ENCODE measurements at regions not wholly inside any gene's neighbourhood (a gene's known extent, or its start where the extent isn't known, plus 50 kb on each side); places are given as distances from the start of the nearest gene placed in this dataset.

DNA sequence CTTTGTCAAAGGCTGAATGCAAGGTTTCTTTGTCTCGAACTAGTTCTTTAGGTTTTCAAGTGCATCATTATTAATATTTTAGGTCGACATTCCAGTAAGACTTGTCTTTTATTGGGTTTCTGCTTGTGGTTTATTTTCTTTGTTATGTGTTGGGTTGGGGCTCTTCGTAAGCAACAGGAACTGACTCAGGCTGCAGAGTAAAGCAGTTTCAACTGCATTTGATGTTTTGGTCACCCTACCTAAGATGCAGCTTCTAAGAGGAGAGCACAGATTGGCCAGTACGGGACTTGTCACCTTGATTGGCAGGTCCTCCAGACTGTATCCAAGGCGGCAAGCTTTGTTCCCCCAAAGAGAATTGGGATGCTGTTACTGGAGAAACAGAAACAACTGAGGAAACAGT lies 149.5 kb upstream of the SULF2 start:
- no peak overlapping the region for H3K4me3 ChIP-seq (ENCODE audit: low read length in 2 of 2)
- intact Hi-C loops (cut with micrococcal nuclease): no loop called here
- peaks cover 0 to 1% (median 0%) of the 10 kb centered on the region in 8 donors for H3K9me3 Mint-ChIP-seq
- no peak for DNase-seq
- ChIA-PET POLR2A (ENCODE audit: partially characterized antibody) (no interaction called here), CTCF (ENCODE audit: partially characterized antibody) (no interaction called here)
- H3K36me3 Mint-ChIP-seq: no peaks in the 10 kb centered on the region
- H3K4me3 Mint-ChIP-seq: no peak overlapping the region
- H3K4me1 Mint-ChIP-seq: no peaks in the 10 kb centered on the region
- no peaks in the 10 kb centered on the region for H3K4me1 ChIP-seq (ENCODE audit: insufficient read depth, low read length)
- H3K27me3 Mint-ChIP-seq: peaks cover 15% of the 10 kb centered on the region in 2 donors
- no peak overlapping the region for H3K27ac ChIP-seq (ENCODE audit: low read depth, low read length)
- no peaks in the 10 kb centered on the region for H3K9me3 ChIP-seq (ENCODE audit: control insufficient read depth in 1 of 2, low read length in 2 of 2)
- H3K36me3 ChIP-seq (ENCODE audit: insufficient read depth, low read length): no peaks in the 10 kb centered on the region
- no peaks in the 10 kb centered on the region for H3K27me3 ChIP-seq (ENCODE audit: insufficient read depth, low read length)
- H3K27ac Mint-ChIP-seq: no peak overlapping the region

DNA sequence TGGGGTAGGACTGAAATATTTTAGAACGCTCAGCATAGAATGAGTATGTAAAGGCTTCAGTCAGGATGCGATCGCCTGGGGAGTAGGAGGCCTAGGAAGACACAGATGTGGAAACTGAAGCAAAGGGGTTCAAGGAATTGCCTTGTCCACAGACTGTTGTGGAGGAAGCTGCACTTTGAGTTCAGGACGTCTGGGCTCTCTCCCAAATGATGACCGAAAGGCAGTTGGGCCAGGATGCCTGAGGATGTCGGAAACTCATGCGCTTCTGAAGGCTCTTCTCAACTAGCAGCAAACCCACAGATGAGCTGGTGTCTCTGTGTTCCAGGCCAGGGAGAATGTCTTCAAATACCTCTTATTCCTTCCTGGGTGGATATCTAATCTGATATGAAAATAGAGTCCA lies 146.2 kb upstream of the SULF2 start:
- intact Hi-C loops (cut with micrococcal nuclease): no loop called here
- ChIA-PET CTCF (ENCODE audit: partially characterized antibody) (no interaction called here), POLR2A (ENCODE audit: partially characterized antibody) (no interaction called here)

DNA sequence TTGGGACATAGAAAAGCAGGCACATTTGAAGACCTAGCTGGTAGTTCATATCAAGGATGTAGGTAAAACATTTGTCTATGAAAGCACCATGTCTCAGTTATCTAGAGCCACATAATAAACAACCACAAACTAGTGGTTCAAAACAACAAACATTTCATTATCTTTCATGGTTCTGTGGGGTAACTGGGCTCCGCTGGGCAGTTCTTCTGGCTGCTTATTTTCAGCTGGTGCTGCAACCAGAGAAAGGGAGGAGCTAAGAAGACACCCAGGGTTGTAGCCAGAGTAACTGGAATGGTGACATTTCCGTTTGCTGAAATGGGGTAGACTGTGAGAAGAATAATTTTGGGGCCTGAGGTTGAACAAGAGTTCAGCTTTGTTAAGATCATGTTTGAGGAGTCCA lies 145.7 kb upstream of the SULF2 start:
- H3K9me3 ChIP-seq (ENCODE audit: control insufficient read depth in 1 of 2, low read length in 2 of 2): no peaks in the 10 kb centered on the region
- no peaks in the 10 kb centered on the region for H3K36me3 Mint-ChIP-seq
- H3K27me3 Mint-ChIP-seq: peaks cover 2 to 4% of the 10 kb centered on the region in 2 donors
- no peaks in the 10 kb centered on the region for H3K9me3 Mint-ChIP-seq
- no peaks in the 10 kb centered on the region for H3K4me1 Mint-ChIP-seq
- H3K4me3 Mint-ChIP-seq: no peak overlapping the region
- no peaks in the 10 kb centered on the region for H3K36me3 ChIP-seq (ENCODE audit: insufficient read depth, low read length)
- DNase-seq: no peak
- CTCF ChIA-PET (ENCODE audit: partially characterized antibody): no interaction called here
- H3K4me1 ChIP-seq (ENCODE audit: insufficient read depth, low read length): no peaks in the 10 kb centered on the region
- H3K27ac ChIP-seq (ENCODE audit: low read depth, low read length): no peak overlapping the region
- intact Hi-C loops (cut with micrococcal nuclease): no loop called here
- POLR2A ChIA-PET (ENCODE audit: partially characterized antibody): no interaction called here
- H3K27me3 ChIP-seq (ENCODE audit: insufficient read depth, low read length): no peaks in the 10 kb centered on the region
- H3K4me3 ChIP-seq (ENCODE audit: low read length in 2 of 2): no peak overlapping the region
- H3K27ac Mint-ChIP-seq: no peak overlapping the region

More for the DNA sequence above, 146.2 kb upstream of the SULF2 start:
- Mint-ChIP-seq H3K9me3 (peaks cover 0 to 1% (median 0%) of the 10 kb centered on the region in 8 donors), H3K4me3 (no peak overlapping the region), H3K27me3 (peaks cover 2 to 6% of the 10 kb centered on the region in 2 donors), H3K27ac (no peak overlapping the region), H3K36me3 (no peaks in the 10 kb centered on the region), H3K4me1 (no peaks in the 10 kb centered on the region)
- Histone ChIP-seq H3K36me3 (ENCODE audit: insufficient read depth, low read length) (no peaks in the 10 kb centered on the region), H3K9me3 (ENCODE audit: control insufficient read depth in 1 of 2, low read length in 2 of 2) (no peaks in the 10 kb centered on the region), H3K27me3 (ENCODE audit: insufficient read depth, low read length) (no peaks in the 10 kb centered on the region), H3K27ac (ENCODE audit: low read depth, low read length) (no peak overlapping the region), H3K4me1 (ENCODE audit: insufficient read depth, low read length) (no peaks in the 10 kb centered on the region), H3K4me3 (ENCODE audit: low read length in 2 of 2) (no peak overlapping the region)
- no peak for DNase-seq

DNA sequence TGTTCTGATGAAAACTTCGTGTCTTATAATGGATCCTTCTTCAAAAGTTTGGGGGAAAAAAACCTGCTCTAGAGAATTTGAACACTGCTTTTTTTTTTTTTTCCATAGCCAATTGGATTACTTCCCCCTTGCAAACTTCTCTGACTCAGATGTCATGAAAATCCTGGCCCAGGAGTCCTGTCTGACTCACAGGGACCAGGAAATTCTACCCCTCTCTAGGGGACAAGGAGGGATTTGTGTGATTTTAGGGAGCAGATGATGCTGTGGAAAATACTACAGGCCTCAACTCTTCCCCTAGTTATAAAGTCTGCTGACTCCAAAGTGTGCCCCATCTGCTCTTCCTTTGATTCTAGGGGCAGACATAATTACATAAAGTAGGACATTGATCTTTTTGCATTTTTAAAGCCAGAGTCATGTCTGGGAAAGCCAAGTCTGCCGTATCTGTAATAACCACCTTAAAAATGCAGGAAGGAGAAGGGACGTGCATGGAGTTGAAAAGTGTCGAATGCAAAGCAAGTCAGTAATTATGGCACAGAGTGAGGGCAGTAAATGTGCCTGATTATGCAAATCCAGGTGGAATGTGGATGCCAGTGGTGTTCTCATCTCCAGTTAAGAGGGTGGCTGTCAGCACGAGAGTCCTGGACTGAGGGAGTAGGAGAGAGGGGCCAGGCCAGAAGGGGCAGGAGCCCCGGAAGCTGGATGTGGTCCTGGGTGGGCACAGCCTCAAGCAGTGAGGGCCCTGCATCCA lies 144.3 kb upstream of the SULF2 start:
- POLR2A ChIA-PET (ENCODE audit: partially characterized antibody): no interaction called here
- no peaks in the 10 kb centered on the region for H3K4me1 ChIP-seq (ENCODE audit: insufficient read depth, low read length)
- no peaks in the 10 kb centered on the region for H3K36me3 ChIP-seq (ENCODE audit: insufficient read depth, low read length)
- no peaks in the 10 kb centered on the region for H3K4me1 Mint-ChIP-seq
- no peaks in the 10 kb centered on the region for H3K9me3 Mint-ChIP-seq
- H3K27ac Mint-ChIP-seq: no peak overlapping the region
- H3K36me3 Mint-ChIP-seq: no peaks in the 10 kb centered on the region
- H3K4me3 Mint-ChIP-seq: no peak overlapping the region
- intact Hi-C loops (cut with micrococcal nuclease): no loop called here
- no peak for DNase-seq
- H3K27me3 Mint-ChIP-seq: peaks cover 0 to 6% of the 10 kb centered on the region in 2 donors
- no peaks in the 10 kb centered on the region for H3K27me3 ChIP-seq (ENCODE audit: insufficient read depth, low read length)
- no peak overlapping the region for H3K27ac ChIP-seq (ENCODE audit: low read depth, low read length)
- CTCF ChIA-PET (ENCODE audit: partially characterized antibody): no interaction called here
- no peaks in the 10 kb centered on the region for H3K9me3 ChIP-seq (ENCODE audit: control insufficient read depth in 1 of 2, low read length in 2 of 2)
- no peak overlapping the region for H3K4me3 ChIP-seq (ENCODE audit: low read length in 2 of 2)

DNA sequence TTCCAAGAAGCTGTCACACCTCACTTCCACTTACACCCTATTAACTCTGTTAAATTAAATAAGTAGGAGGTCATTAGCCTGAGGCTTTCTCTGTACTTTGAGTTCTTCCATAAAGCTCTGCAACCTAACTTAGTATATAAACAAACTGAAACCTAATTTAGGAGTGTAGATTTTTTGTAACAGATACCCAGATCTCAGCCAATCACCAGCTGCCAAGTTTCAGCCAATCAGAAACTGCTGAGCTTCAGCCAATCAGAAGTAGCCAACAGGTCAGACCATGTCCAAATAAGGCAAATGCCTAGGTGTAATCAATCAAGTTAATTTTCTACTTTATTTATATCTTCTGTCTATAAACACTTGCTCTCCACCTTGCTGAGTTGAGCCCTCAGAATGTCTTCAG lies 142.7 kb upstream of the SULF2 start:
- DNase-seq: no peak
- Histone ChIP-seq H3K4me3 (ENCODE audit: low read length in 2 of 2) (no peak overlapping the region), H3K4me1 (ENCODE audit: insufficient read depth, low read length) (no peaks in the 10 kb centered on the region), H3K36me3 (ENCODE audit: insufficient read depth, low read length) (no peaks in the 10 kb centered on the region), H3K27me3 (ENCODE audit: insufficient read depth, low read length) (no peaks in the 10 kb centered on the region), H3K9me3 (ENCODE audit: control insufficient read depth in 1 of 2, low read length in 2 of 2) (no peaks in the 10 kb centered on the region), H3K27ac (ENCODE audit: low read depth, low read length) (no peak overlapping the region)
- Mint-ChIP-seq H3K27ac (no peak overlapping the region), H3K9me3 (no peaks in the 10 kb centered on the region), H3K27me3 (peaks cover 2 to 10% of the 10 kb centered on the region in 2 donors), H3K36me3 (no peaks in the 10 kb centered on the region), H3K4me1 (no peaks in the 10 kb centered on the region), H3K4me3 (no peak overlapping the region)
- intact Hi-C loops (cut with micrococcal nuclease): no loop called here
- POLR2A ChIA-PET (ENCODE audit: partially characterized antibody): no interaction called here
- CTCF ChIA-PET (ENCODE audit: partially characterized antibody): no interaction called here

DNA sequence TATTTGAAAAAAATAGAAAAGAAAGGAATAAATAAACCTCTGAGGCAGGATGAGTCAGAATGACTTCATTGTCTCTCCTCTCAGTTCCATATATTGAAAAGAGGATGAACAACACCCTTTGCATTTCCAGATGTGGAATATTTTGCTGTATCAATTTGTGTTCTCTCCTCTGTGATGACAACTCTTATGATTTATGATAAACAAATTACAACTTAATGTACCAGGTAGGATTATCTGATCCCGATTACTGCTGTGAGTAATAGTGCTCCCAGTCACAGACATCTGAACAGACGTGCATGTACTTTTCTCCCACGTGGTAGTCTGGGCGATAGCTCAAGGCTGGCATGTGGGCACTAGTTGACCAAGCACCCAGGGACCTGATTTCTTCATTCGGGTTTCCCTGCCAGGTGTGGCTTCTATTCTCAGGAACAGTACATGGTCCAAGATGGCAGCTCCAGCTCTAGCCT lies 142.1 kb upstream of the SULF2 start:
- Histone ChIP-seq H3K27ac (ENCODE audit: low read depth, low read length) (no peak overlapping the region), H3K9me3 (ENCODE audit: control insufficient read depth in 1 of 2, low read length in 2 of 2) (no peaks in the 10 kb centered on the region), H3K36me3 (ENCODE audit: insufficient read depth, low read length) (no peaks in the 10 kb centered on the region), H3K27me3 (ENCODE audit: insufficient read depth, low read length) (no peaks in the 10 kb centered on the region), H3K4me3 (ENCODE audit: low read length in 2 of 2) (no peak overlapping the region), H3K4me1 (ENCODE audit: insufficient read depth, low read length) (no peaks in the 10 kb centered on the region)
- Mint-ChIP-seq H3K4me3 (no peak overlapping the region), H3K4me1 (no peaks in the 10 kb centered on the region), H3K9me3 (no peaks in the 10 kb centered on the region), H3K36me3 (no peaks in the 10 kb centered on the region), H3K27ac (no peak overlapping the region), H3K27me3 (peaks cover 5 to 15% of the 10 kb centered on the region in 2 donors)
- ChIA-PET POLR2A (ENCODE audit: partially characterized antibody) (no interaction called here), CTCF (ENCODE audit: partially characterized antibody) (no interaction called here)
- DNase-seq: no peak
- intact Hi-C loops (cut with micrococcal nuclease): no loop called here

DNA sequence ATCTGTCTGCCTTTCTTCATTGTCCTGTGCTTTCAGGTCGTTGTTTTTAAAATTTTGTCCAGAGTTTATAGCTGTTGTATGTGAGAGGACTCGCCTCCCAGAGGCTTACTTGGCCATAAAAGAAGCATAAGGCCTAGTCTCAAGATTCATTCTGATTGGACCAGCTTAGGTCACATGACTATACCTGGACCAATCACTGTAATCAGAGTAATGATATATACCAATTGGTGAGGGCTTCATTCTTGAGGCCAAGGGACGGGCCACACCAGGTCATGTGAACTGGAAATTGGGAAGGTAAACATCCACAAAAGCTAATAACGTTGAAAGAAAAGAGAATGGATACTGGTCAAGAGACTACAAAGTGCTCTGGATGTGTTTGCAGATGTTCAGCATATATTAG lies 141.4 kb upstream of the SULF2 start:
- Mint-ChIP-seq H3K9me3 (no peaks in the 10 kb centered on the region), H3K27me3 (peaks cover 7 to 18% of the 10 kb centered on the region in 2 donors), H3K36me3 (no peaks in the 10 kb centered on the region), H3K4me1 (no peaks in the 10 kb centered on the region), H3K4me3 (no peak overlapping the region), H3K27ac (no peak overlapping the region)
- H3K27me3 ChIP-seq (ENCODE audit: insufficient read depth, low read length): no peaks in the 10 kb centered on the region
- no peaks in the 10 kb centered on the region for H3K9me3 ChIP-seq (ENCODE audit: control insufficient read depth in 1 of 2, low read length in 2 of 2)
- H3K27ac ChIP-seq (ENCODE audit: low read depth, low read length): no peak overlapping the region
- intact Hi-C loops (cut with micrococcal nuclease): no loop called here
- ChIA-PET POLR2A (ENCODE audit: partially characterized antibody) (no interaction called here), CTCF (ENCODE audit: partially characterized antibody) (no interaction called here)
- no peaks in the 10 kb centered on the region for H3K4me1 ChIP-seq (ENCODE audit: insufficient read depth, low read length)
- no peak overlapping the region for H3K4me3 ChIP-seq (ENCODE audit: low read length in 2 of 2)
- DNase-seq: no peak
- no peaks in the 10 kb centered on the region for H3K36me3 ChIP-seq (ENCODE audit: insufficient read depth, low read length)

DNA sequence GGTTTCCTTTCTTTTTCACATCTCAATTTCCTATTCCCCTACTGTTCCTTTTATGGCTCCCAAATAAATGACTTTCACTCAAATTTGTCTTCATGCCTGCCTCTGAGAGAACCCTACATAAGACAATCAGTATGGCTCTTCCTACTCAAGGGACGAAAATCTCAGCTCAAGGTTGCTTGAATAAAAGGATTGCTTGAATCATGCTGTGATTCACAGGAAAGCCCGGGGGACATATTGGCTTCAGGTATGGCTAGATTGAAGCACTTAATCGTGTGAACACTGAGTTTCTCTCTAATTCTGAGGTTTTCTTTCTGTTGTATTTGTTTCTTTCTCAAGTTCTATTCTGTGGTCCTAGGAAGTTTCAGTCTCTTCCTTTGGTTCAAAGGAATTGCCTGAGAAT lies 140.3 kb upstream of the SULF2 start:
- CTCF ChIA-PET (ENCODE audit: partially characterized antibody): no interaction called here
- no peak overlapping the region for H3K27ac ChIP-seq (ENCODE audit: low read depth, low read length)
- intact Hi-C loops (cut with micrococcal nuclease): no loop called here

More for the DNA sequence above, 140.3 kb upstream of the SULF2 start:
- Histone ChIP-seq H3K9me3 (ENCODE audit: control insufficient read depth in 1 of 2, low read length in 2 of 2) (no peaks in the 10 kb centered on the region), H3K27me3 (ENCODE audit: insufficient read depth, low read length) (no peaks in the 10 kb centered on the region), H3K36me3 (ENCODE audit: insufficient read depth, low read length) (no peaks in the 10 kb centered on the region), H3K4me1 (ENCODE audit: insufficient read depth, low read length) (no peaks in the 10 kb centered on the region), H3K4me3 (ENCODE audit: low read length in 2 of 2) (no peak overlapping the region)
- H3K27ac Mint-ChIP-seq: no peak overlapping the region
- no peaks in the 10 kb centered on the region for H3K36me3 Mint-ChIP-seq
- no peaks in the 10 kb centered on the region for H3K4me1 Mint-ChIP-seq
- peaks cover 12 to 18% of the 10 kb centered on the region in 2 donors for H3K27me3 Mint-ChIP-seq
- H3K9me3 Mint-ChIP-seq: no peaks in the 10 kb centered on the region
- H3K4me3 Mint-ChIP-seq: no peak overlapping the region
- POLR2A ChIA-PET (ENCODE audit: partially characterized antibody): no interaction called here
- DNase-seq: no peak
